Keratinocyte (primary cell): ENCODE measurements at regions not wholly inside any gene's neighbourhood (a gene's known extent, or its start where the extent isn't known, plus 50 kb on each side); places are given as distances from the start of the nearest gene placed in this dataset.

Experiments
- EZH2 ChIP-seq: IDR thresholded peaks from one replicate; pipeline ENCODE4 v1.6.1; 2012; ENCODE audit warnings: inconsistent platforms, mild to moderate bottlenecking, low read length, moderate library complexity
- TF ChIP-seq, protein P1 (sequence below), 3 experiments: IDR thresholded peaks in 1 of 3; conservative IDR thresholded peaks in 1 of 3; optimal IDR thresholded peaks in 1 of 3; 2 replicates in 2 of 3; 3 replicates in 1 of 3; pipeline versions ENCODE3 to v1.5.1; 2011; ENCODE audit warnings: low read length in 3 of 3, mild to moderate bottlenecking in 3 of 3, moderate library complexity in 2 of 3, control low read depth in 1 of 3, inconsistent platforms in 1 of 3; ENCODE audit not compliant: insufficient read depth in 2 of 3; ENCODE audit errors: extremely low read depth in 1 of 3

GRCh38 chr1:36590771-36591170, 108.1 kb upstream of the CSF3R start:
- TF ChIP-seq, protein P1, sequence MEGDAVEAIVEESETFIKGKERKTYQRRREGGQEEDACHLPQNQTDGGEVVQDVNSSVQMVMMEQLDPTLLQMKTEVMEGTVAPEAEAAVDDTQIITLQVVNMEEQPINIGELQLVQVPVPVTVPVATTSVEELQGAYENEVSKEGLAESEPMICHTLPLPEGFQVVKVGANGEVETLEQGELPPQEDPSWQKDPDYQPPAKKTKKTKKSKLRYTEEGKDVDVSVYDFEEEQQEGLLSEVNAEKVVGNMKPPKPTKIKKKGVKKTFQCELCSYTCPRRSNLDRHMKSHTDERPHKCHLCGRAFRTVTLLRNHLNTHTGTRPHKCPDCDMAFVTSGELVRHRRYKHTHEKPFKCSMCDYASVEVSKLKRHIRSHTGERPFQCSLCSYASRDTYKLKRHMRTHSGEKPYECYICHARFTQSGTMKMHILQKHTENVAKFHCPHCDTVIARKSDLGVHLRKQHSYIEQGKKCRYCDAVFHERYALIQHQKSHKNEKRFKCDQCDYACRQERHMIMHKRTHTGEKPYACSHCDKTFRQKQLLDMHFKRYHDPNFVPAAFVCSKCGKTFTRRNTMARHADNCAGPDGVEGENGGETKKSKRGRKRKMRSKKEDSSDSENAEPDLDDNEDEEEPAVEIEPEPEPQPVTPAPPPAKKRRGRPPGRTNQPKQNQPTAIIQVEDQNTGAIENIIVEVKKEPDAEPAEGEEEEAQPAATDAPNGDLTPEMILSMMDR (optimal IDR thresholded peaks at IDR 0.05 in 1 of 3, IDR thresholded peaks at IDR 0.05 in 1 of 3, conservative IDR thresholded peaks at IDR 0.05 in 1 of 3; ENCODE audit: extremely low read depth in 1 of 3, insufficient read depth in 2 of 3, low read length in 3 of 3): no peak
- no peak for TF ChIP-seq EZH2
